GM18526 (cell line): ENCODE measurements at regions not wholly inside any gene's neighbourhood (a gene's known extent, or its start where the extent isn't known, plus 50 kb on each side); places are given as distances from the start of the nearest gene placed in this dataset.

Experiments
- POLR2A ChIP-seq: IDR thresholded peaks from 3 replicates; pipeline ENCODE4 v1.6.1; 2011; ENCODE audit not compliant: insufficient read length; ENCODE audit errors: extremely low read depth

DNA sequence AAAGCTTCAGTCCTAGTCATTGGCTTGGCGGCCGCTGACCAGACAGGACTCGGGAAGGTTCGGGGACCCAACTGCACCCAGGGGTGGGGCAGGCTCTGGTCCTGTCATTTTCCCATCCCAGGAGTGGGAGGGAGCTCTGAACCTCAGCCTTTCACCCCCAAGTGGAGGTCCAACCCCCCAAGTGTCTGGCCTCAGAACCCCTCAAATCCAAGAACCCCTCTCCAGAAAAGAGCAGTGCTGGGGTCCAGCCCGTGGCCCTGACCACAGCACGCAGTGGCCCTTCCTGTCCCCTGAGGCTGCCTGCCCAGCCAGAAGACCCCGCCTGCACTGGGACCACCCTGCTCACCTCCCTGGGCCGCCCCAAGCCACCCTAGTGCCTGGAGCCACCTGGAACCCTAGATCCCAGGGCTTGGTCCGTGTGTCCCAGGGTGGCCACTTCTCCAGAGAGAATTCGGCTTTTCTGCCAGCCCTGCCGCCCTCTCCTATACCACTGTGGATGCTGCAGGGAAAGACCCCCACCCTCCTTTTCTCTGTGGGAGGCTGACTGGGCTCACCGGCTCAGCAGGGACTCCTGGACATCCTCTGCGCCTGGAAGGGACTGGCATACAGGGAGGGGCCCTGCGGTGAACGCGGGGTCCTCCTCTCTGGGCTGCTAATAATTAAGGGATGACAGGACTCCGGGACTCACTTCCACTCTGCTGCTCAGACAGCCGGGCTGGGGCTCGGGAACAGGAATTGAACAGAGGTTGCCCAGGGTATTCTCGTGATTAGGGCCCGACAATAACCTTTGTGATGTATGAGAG is 326.9 kb upstream of the SFSWAP start:
- TF ChIP-seq POLR2A, result no peak

DNA sequence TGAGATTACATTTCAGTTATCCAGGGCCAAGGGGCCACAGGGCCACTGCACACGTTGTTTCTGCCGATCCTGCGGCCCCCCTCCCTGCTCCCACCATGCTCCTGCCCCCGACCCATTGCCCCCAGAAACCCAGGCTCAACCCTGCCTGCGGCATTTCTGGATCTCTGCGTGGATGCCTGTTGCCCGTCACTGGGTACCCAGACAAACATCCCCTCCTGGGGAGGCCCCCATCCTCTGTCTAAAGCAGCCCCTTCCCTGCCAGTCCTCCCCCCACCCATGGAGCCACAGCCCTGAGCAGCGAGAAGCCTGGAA is 326.4 kb upstream of the SFSWAP start:
- no peak for TF ChIP-seq POLR2A

DNA sequence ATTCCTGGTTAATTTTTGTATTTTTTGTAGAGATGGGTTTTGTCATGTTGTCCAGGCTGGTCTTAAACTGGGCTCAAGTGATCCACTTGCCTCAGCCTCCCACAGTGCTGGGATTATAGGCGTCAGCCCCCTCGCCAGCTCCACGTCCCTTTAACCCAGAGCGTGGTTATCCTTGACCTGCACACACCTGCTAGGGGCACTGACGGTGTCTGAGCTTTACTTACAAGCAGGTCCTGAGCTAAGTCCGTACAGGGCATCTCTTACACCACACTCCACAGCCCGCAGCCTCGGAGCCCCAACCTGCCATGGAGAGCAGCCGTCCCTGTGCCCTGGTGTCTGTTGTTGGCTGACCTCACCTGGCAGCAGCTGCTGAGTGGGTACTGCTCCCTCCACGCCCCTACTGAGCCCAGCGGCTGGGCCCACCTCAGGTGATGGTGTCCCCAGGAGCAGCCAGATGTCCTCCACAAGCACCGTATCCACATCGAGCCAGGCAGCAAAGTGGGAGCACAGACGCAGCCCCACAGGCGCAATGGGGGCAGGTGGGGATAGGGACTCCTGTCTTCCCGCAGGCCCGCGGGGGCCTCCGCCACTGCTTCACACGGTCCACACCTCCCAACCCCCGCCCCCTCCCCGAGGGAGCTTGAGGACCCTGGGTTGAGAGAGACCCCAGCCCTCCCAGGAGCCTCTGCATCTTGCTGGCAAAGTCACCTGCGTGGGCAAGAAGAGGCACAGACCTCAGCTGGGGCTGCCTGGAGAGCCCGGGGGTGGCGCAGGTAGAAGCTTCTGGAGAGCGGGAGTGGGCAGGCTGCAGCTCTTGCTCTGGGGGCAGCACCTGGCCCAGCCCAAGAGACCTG is 325.4 kb upstream of the SFSWAP start:
- no peak for TF ChIP-seq POLR2A

DNA sequence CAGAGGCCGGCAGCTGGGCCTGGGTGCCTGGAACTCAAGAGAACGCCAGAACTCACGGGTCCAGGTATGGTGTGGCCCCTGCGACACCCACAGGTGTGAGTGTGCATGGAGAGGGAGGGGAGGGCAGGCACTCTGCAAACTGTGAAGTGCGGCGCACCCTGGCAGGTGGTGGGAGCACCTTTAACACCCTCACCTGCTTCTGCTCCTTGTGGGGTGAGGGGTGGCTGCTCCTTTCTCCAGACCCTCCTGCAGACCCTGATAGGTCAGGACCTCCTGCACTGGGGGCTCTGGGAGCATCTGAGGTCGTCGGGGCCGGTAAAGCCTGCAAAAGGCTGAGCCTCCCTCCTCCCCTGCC is 324.7 kb upstream of the SFSWAP start:
- TF ChIP-seq POLR2A, result no peak

DNA sequence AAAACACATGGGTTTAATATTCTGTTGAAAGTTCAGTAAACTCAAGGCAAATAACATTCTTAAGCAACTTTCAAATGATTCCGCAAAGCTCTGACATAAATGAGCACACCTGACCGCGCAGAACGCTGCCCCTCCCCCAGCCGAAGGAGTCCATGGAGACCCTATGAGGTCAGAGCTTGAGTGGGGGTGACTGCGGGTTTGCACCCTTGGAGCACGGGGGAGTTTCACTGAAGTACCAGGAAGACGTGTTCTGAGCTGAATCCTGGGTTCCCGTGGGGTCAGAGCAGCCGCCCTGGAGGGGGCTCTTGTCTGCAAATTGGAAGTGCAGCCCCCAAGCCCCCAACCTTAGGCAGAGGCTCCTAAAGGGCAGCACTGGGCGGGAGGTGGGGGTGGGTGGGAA is 324.1 kb upstream of the SFSWAP start:
- TF ChIP-seq POLR2A, result no peak

DNA sequence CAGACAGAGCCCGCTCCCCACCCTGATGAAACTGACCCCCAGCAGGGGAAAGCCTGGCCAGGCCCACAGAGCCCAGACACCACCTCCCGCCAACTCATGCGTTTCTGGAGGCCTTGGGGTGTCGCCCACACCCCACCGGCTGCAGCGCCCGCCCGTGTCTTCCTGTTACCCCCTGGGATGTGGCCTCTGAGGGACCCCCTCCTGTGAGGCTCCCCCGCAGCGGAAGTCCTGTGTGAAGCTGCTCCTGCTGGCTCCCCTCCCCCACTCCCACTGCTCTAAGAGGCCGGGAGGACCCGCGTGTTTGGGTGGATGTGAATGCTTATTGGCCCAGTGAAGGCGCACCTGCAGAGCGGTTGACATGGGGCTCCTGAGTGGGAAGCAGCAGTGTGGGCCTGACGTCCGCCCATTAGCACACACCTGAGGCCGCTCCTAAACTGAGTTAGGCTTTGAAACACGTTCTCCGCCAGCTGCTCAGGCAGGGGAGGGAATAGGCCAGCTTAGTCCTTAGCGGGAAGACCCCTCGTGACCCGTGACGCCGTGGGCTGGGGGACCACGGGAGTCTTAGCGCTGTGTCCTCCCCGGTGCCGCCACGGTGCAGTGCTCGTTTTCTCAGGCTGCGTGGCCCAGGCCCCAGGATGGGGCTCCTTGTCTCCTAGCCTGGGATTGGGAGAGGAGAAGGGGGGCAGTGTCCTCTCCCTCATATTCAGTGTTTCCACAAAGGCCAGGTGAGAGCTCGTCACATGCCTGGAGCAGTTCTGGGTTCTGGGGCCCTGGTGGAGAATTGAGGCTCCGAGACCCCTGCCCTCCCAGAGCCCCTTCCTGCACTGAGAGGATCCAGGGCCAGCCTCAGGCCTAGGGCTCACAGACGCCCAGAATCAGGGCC is 323.4 kb upstream of the SFSWAP start:
- TF ChIP-seq POLR2A, result no peak

DNA sequence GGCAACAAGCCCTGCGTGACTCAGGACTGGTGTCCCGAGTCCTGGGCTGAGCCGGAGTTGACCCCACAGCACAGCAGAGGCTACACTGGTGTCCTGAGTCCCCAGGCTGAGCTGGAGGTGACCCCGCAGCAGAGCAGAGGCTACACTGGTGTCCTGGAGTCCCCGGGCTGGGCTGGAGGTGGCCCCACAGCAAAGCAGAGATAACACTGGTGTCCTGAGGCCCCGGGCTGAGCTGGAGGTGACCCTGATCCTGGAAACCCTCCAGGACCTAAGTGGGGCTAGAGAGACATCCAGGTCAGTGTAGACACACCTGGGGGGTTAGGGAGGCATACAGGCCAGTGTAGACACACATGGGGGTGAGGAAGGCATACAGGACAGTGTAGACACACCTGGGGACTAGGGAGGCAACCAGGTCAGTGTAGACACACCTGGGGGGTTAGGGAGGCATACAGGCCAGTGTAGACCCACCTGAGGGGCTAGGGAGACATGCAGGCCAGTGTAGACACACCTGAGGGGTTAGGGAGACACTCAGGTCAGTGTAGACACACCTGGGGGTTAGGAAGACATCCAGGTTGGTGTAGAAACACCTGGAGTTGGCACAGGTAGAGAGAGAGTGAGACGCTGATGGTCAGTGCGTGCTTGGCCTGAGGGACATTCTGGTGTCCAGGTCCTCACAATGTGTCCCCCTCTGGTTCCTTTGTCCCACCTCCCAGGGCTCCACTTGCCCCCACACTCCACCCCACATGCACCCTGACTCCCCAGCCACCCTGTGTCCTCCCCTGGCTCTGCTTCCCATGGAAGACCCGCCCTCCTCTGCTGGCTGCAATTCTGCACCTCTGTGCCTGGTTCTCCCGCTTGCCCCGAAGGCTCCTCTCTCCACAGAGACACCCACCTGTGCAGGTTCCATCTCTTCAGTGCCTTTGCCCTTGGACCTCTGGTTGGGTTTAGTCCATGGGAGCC is 321.6 kb upstream of the SFSWAP start:
- TF ChIP-seq POLR2A, result no peak

DNA sequence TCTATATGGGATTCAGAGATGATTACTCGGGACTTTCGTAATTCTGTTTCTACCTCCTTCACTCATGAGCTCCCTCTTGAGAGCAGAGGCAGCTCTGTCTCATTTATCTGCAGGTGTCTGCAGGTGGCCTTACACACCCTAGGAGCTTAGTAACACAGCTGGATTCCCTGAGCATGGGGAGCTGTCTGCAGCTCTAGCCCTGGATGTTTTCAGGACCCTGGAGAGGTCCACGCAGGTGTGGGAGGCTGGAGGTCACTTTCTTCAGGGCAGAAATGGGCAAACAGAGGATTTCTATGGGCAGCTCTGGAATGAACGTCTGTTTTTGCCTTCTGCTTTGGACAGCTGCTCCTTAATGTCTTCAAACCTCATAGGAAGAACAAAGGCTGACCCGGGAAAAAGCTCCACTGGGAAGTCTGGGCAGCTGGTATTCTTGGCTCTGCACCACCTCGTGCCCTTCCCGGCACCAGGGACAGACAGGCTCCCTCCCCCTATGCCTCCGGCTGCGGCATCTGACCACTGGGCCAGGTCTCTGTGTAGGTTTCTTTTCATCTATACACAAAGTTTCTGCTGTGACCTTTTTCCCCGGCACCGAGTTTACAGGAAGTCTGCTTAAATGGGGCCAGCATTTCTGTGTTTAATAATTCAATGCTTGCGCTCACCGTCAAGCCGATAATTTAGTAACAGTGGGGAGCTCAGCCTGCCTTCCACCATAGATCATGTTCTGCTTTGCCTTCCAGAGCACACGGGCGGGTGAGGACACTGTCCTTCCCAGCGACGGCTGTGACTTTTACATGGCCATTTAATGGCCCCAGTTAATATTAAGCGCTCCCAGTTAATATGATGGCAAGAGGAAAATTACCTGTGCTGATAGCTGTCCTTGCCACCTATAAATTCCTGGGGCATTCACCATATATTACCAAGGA is 320.2 kb upstream of the SFSWAP start:
- no peak for TF ChIP-seq POLR2A

DNA sequence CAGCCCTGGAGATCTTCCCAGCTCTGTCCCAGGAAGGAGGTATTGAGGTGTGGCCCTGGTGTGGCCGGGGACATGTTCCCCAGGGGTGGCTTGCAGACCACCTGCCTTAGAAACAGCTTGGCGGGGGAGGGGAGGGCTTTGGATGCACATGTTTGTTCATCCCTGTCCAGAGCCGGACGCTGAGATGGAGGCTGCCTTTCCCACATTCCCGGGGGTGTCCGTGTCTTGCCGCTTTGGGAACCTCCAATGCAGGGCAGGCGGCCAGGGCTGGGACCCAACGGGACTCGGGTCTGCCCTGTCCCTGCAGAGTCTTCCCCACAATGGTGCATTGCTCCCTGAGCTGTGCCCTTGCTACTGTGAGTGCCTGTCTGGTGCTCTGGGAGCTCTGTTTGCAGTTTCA is 319.5 kb upstream of the SFSWAP start:
- TF ChIP-seq POLR2A, result no peak

DNA sequence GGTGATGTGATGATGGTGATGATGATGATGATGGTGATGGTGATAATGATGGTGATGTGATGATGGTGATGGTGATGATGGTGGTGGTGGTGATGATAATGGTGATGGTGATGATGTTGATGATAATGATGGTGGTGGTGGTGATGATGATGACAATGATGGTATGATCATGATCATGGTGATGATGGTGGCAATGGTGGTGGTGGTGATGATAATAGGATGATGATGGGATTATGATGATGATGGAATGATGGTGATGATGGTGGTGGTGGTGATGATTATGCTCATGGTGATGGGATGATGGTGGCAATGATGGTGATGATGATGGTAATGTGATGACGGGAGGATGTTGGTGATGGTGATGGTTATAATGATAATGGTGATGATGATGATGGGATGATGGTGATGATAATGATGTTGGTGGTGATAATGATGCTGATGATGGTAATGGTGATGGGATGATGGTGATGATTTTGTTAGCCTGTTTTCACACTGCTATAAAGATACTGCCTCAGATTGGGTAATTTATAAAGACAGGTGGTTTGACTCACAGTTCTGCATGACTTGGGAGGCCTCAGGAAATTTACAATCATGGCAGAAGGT is 314.8 kb upstream of the SFSWAP start:
- no peak for TF ChIP-seq POLR2A

DNA sequence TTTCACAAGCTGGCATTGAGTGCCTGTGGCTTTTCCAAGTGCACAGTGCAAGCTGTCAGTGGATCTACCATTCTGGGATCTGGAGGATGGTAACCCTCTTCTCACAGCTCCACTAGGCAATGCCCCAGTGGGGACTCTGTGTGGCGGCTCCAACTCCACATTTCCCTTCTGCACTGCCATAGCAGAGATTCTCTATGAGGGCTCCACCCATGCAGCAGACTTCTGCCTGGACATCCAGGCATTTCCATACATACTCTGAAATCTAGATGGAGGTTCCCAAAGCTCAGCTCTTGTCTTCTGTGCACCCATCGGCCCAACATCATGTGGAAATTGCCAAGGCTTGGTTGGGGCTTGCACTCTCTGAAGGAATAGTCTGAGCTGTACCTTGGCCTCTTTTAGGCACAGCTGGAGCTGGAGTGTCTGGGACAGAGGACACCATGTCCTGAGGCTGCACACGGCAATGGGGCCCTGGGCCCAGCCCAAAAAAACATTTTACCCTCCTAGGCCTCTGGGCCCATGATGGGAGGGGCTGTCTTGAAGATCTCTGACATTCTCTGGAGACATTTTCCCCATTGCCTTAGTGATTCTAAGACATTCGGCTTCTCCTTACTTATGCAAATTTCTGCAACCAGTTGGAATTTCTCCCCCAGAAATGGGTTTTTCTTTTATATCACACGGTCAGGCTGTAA is 313.3 kb upstream of the SFSWAP start:
- TF ChIP-seq POLR2A, result no peak

DNA sequence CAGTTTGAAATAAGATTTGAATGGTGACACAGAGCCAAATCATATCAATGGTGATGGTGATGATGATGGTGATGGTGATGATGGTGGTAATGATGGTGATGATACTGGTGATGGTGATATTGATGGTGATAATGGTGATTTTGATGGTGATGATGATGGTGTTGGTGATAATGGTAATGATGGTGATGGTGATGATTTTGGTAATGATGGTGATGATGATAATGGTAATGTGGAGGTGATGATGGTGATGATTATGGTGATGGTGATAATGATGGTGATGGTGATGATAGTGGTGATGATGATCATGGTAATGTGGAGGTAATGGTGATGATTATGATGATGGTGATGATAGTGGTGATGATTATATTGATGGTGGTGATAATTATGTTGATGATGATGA is 311.9 kb upstream of the SFSWAP start:
- TF ChIP-seq POLR2A, result no peak
